Activated naive CD8-positive, alpha-beta T cell treated with anti-CD3 and anti-CD28 coated beads for 36 hours (primary cell): ENCODE measurements at regions not wholly inside any gene's neighbourhood (a gene's known extent, or its start where the extent isn't known, plus 50 kb on each side); places are given as distances from the start of the nearest gene placed in this dataset.

Experiments used
- DNase-seq: peaks from one replicate; pipeline ENCODE4 v3.0.0; 2021
- H3K27ac Mint-ChIP-seq: one replicate; pipeline ENCODE4 v1.8.0; 2022; ENCODE audit warnings: mild to moderate bottlenecking, moderate library complexity, mixed read lengths
- H3K27me3 Mint-ChIP-seq: one replicate; pipeline ENCODE4 v1.8.0; 2022; ENCODE audit warnings: mild to moderate bottlenecking, mixed read lengths
- H3K36me3 Mint-ChIP-seq: one replicate; pipeline ENCODE4 v1.8.0; 2021; ENCODE audit warnings: mild to moderate bottlenecking, mixed read lengths
- H3K4me1 Mint-ChIP-seq: one replicate; pipeline ENCODE4 v1.8.0; 2021; ENCODE audit warnings: mixed read lengths
- H3K4me3 Mint-ChIP-seq: one replicate; pipeline ENCODE4 v1.8.0; 2022; ENCODE audit warnings: mild to moderate bottlenecking, moderate library complexity, mixed read lengths
- H3K9me3 Mint-ChIP-seq: one replicate; pipeline ENCODE4 v1.8.0; 2022; ENCODE audit warnings: mixed read lengths

DNA sequence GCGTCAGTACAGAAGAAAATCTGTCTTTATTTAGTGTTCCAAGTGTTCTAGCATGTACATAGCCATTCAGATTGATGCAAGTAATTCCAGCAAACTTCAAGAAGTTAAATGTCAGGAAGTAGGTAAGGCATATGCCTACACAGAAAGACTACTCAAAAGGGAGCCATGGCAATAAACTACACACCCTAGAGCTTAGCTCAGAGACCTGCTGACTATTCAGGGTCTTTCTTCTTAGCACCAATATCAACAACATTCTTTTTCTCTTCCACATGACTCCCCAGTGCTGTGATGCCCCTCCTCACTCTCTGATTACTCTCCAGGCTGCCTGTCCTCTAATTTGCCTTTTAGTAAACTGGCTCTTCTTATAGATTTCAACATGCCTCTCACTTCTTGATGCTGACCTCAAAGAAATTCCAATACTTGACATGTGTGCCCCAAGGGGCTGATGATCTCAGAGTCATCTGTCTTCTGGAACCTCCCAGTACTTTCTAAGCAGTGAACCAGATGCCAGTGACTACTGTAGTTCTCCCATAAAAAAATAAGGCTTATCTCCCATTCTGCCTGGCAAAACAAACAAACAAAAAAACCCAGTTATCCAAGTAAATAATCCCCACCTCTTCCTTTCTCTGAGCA is 909.2 kb upstream of the FANCL start:
- no peaks in the 10 kb centered on the region for H3K27me3 Mint-ChIP-seq
- H3K4me3 Mint-ChIP-seq, result no peak overlapping the region
- H3K36me3 Mint-ChIP-seq, result no peaks in the 10 kb centered on the region
- no peaks in the 10 kb centered on the region for H3K4me1 Mint-ChIP-seq
- DNase-seq, result no peak
- H3K27ac Mint-ChIP-seq, result no peak overlapping the region
- H3K9me3 Mint-ChIP-seq, result no peaks in the 10 kb centered on the region

DNA sequence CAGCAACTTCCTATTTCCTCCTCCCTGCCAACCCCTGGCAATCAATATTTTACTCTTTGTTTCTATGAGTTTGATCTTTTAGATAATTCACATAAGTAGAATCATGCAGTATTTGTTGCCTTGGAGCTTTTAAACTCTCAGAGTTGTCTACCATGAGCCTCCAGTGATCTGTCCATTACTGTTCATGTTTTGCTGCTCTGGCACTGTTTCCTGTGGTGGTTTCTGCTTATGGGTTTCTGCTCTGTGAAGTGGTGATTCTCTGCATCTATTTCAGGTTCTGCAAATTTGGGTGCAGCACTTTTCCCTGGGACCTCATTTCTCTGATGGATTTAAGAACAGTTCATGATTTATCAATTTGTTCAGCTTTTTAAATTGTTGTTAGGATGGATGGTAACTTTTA is 908.1 kb upstream of the FANCL start:
- Mint-ChIP-seq H3K4me1 (no peaks in the 10 kb centered on the region), H3K27ac (no peak overlapping the region), H3K27me3 (no peaks in the 10 kb centered on the region), H3K4me3 (no peak overlapping the region), H3K9me3 (no peaks in the 10 kb centered on the region), H3K36me3 (no peaks in the 10 kb centered on the region)
- DNase-seq, result no peak

- H3K36me3 Mint-ChIP-seq, result no peaks in the 10 kb centered on the region
- H3K4me3 Mint-ChIP-seq, result no peak overlapping the region
- DNase-seq, result no peak
- H3K9me3 Mint-ChIP-seq, result no peaks in the 10 kb centered on the region
- no peaks in the 10 kb centered on the region for H3K27me3 Mint-ChIP-seq
- no peak overlapping the region for H3K27ac Mint-ChIP-seq
- no peaks in the 10 kb centered on the region for H3K4me1 Mint-ChIP-seq
Measured at GRCh38 chr2:59112258-59112657, 871.1 kb upstream of the FANCL start.

- Mint-ChIP-seq H3K36me3 (no peaks in the 10 kb centered on the region), H3K27ac (no peak overlapping the region), H3K9me3 (peaks cover 16% of the 10 kb centered on the region), H3K27me3 (no peaks in the 10 kb centered on the region), H3K4me1 (no peaks in the 10 kb centered on the region), H3K4me3 (no peak overlapping the region)
- DNase-seq, result no peak
Measured at GRCh38 chr2:59096973-59097372, 855.8 kb upstream of the FANCL start.

- no peak for DNase-seq
- Mint-ChIP-seq H3K27ac (no peak overlapping the region), H3K4me1 (no peaks in the 10 kb centered on the region), H3K27me3 (no peaks in the 10 kb centered on the region), H3K9me3 (peaks cover 8% of the 10 kb centered on the region), H3K4me3 (no peak overlapping the region), H3K36me3 (no peaks in the 10 kb centered on the region)
Measured at GRCh38 chr2:59093571-59093970, 852.4 kb upstream of the FANCL start.

DNA sequence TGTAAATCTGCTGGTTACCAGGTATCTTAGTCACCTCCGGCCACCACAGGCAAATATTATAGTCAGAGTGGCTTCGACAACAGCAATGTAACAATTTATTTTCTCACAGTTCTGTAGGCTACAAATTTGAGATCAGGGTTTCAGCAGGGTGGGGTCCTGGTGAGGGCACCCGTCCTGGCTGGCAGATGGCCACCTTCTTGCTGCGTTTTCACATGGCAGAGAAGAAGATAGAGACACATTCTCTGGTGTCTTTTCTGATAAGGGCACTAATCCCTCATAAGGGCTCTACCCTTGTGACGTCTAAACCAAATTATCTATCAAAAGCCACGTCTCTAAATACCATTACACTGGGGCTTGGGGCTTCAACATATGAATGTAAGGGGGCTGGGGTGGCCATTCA is 843.2 kb upstream of the FANCL start:
- DNase-seq, result no peak
- no peak overlapping the region for H3K27ac Mint-ChIP-seq
- H3K4me3 Mint-ChIP-seq, result no peak overlapping the region

GRCh38 chr2:59083075-59083828 is 842.1 kb upstream of the FANCL start:
- Mint-ChIP-seq H3K27ac (no peak overlapping the region), H3K36me3 (no peaks in the 10 kb centered on the region), H3K4me1 (no peaks in the 10 kb centered on the region), H3K9me3 (peaks cover 3% of the 10 kb centered on the region), H3K4me3 (no peak overlapping the region), H3K27me3 (no peaks in the 10 kb centered on the region)
- no peak for DNase-seq

More for the DNA sequence above, 843.2 kb upstream of the FANCL start:
- H3K4me1 Mint-ChIP-seq, result no peaks in the 10 kb centered on the region
- peaks cover 3% of the 10 kb centered on the region for H3K9me3 Mint-ChIP-seq
- no peaks in the 10 kb centered on the region for H3K27me3 Mint-ChIP-seq
- H3K36me3 Mint-ChIP-seq, result no peaks in the 10 kb centered on the region

- Mint-ChIP-seq H3K27me3 (no peaks in the 10 kb centered on the region), H3K4me3 (no peak overlapping the region), H3K9me3 (peaks cover 1% of the 10 kb centered on the region), H3K4me1 (no peaks in the 10 kb centered on the region), H3K36me3 (no peaks in the 10 kb centered on the region), H3K27ac (no peak overlapping the region)
- no peak for DNase-seq
Measured at GRCh38 chr2:59082657-59083056, 841.5 kb upstream of the FANCL start.

DNA sequence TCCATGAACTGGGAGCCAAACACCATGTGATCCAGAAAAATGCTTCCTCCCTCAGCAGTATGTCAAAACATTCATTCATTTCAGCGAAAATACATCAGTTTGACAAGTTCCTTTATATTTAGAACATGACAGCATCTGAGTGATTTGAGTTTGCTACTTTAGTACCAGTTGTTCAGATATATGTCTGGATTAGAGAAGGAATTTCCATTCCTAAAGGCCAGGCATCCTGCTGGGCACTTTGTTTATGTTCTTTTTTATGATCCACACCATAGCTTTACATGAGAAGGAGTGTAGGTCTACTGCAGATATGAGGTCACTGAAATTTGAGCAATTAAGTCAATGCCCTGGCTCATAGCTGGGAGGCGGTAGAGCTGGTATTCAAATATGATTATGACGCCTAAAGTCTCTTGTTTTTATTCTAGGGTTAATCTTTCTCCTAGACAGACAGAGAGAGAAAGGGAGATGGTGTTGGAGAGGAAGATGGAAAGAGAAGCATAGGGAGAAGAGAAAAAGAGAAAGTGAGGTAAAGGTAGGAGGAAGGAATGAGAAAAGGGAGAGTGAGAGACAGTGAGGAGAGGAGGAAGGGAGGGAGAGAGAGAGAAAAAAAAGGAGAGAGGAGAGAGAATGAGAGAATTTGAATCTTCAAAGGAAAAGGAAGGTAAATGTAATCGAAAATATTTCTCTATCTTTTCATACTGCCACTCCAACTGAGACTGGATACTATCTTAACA is 839.5 kb upstream of the FANCL start:
- no peaks in the 10 kb centered on the region for H3K36me3 Mint-ChIP-seq
- DNase-seq, result no peak
- H3K27ac Mint-ChIP-seq, result no peak overlapping the region
- no peaks in the 10 kb centered on the region for H3K27me3 Mint-ChIP-seq
- no peak overlapping the region for H3K4me3 Mint-ChIP-seq
- no peaks in the 10 kb centered on the region for H3K4me1 Mint-ChIP-seq
- no peaks in the 10 kb centered on the region for H3K9me3 Mint-ChIP-seq

- Mint-ChIP-seq H3K27ac (no peak overlapping the region), H3K4me1 (no peaks in the 10 kb centered on the region), H3K4me3 (no peak overlapping the region), H3K27me3 (no peaks in the 10 kb centered on the region), H3K36me3 (no peaks in the 10 kb centered on the region), H3K9me3 (no peaks in the 10 kb centered on the region)
- DNase-seq, result no peak
Measured at GRCh38 chr2:59077981-59078531, 836.9 kb upstream of the FANCL start.

DNA sequence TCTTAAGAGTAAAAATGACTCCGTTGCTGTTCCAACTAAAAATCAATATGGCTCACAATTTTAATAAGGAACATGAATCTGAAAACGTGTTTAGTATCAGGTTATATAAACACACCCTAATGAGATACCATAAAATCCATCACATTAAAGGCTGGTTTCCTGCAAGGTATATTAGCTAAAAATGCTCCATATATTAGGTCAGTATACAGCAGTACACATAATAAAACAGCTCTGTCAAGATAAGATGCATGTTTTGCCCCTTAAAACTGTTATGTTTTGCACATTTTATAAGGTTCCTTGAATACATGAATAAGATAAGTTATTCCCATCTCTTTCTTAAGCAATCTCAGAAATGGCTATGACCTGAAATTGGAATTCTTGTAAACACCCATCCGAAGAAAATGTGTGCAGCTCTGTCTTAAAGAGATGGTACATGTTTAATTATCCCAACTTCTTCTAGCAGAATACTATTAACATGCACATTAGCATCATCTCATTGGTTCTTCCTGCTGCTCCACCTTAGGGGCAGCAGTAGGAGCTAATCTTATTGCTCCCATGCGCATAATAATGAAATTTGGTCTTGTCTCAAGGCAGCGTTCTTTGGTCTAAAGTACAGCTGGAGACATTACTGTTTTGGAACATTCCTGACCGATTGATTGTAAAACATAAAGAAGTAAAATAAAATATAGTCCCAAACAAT is 836.1 kb upstream of the FANCL start:
- no peaks in the 10 kb centered on the region for H3K27me3 Mint-ChIP-seq
- H3K4me3 Mint-ChIP-seq, result no peak overlapping the region
- no peaks in the 10 kb centered on the region for H3K36me3 Mint-ChIP-seq
- H3K4me1 Mint-ChIP-seq, result no peaks in the 10 kb centered on the region
- H3K9me3 Mint-ChIP-seq, result no peaks in the 10 kb centered on the region
- no peak for DNase-seq
- H3K27ac Mint-ChIP-seq, result no peak overlapping the region

- no peak for DNase-seq
- no peaks in the 10 kb centered on the region for H3K36me3 Mint-ChIP-seq
- H3K4me1 Mint-ChIP-seq, result no peaks in the 10 kb centered on the region
- H3K27me3 Mint-ChIP-seq, result no peaks in the 10 kb centered on the region
- no peak overlapping the region for H3K4me3 Mint-ChIP-seq
- H3K9me3 Mint-ChIP-seq, result no peaks in the 10 kb centered on the region
- H3K27ac Mint-ChIP-seq, result no peak overlapping the region
Measured at GRCh38 chr2:59076079-59076619, 835.0 kb upstream of the FANCL start.

- no peaks in the 10 kb centered on the region for H3K9me3 Mint-ChIP-seq
- no peaks in the 10 kb centered on the region for H3K27me3 Mint-ChIP-seq
- DNase-seq, result no peak
- no peak overlapping the region for H3K27ac Mint-ChIP-seq
- H3K4me3 Mint-ChIP-seq, result no peak overlapping the region
- H3K36me3 Mint-ChIP-seq, result no peaks in the 10 kb centered on the region
- H3K4me1 Mint-ChIP-seq, result no peaks in the 10 kb centered on the region
Measured at GRCh38 chr2:59074071-59074470, 832.9 kb upstream of the FANCL start.

GRCh38 chr2:59073286-59073685 is 832.2 kb upstream of the FANCL start:
- no peaks in the 10 kb centered on the region for H3K36me3 Mint-ChIP-seq
- H3K4me1 Mint-ChIP-seq, result no peaks in the 10 kb centered on the region
- H3K27ac Mint-ChIP-seq, result no peak overlapping the region
- no peak overlapping the region for H3K4me3 Mint-ChIP-seq
- H3K9me3 Mint-ChIP-seq, result no peaks in the 10 kb centered on the region
- no peaks in the 10 kb centered on the region for H3K27me3 Mint-ChIP-seq
- DNase-seq, result no peak

GRCh38 chr2:59068255-59068654 is 827.1 kb upstream of the FANCL start:
- Mint-ChIP-seq H3K4me3 (no peak overlapping the region), H3K4me1 (no peaks in the 10 kb centered on the region), H3K27me3 (no peaks in the 10 kb centered on the region), H3K36me3 (no peaks in the 10 kb centered on the region), H3K9me3 (no peaks in the 10 kb centered on the region), H3K27ac (no peak overlapping the region)
- DNase-seq, result no peak
